ENCODE measurements at regions not wholly inside any gene's neighbourhood (a gene's known extent, or its start where the extent isn't known, plus 50 kb on each side); places are given as distances from the start of the nearest gene placed in this dataset.

DNA sequence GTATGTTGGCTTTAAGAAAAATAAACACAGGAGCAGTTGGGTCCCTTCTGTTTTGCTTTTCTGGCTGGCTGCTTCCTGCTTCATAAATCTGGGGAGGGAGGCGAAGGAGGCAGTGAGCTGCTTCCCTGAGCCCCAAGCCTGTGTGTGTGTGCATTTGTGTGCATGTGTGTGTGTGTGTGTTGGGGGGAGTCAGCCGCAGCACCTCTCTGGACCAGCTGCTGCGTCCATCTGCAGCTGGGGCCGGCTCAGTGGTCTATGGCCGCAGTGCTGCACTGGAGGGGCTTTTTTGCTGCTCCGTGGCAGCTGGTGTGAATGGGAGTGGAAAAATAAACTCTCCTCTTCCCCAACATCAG is 192.3 kb downstream of the RNF144A start:
- Histone ChIP-seq H3K9ac (ENCODE audit: low read length) (no peak overlapping the region), H3K9me3 (ENCODE audit: control insufficient read depth in 1 of 2, insufficient read depth in 1 of 2, low read depth in 1 of 2, low read length in 2 of 2) (no peaks in the 10 kb centered on the region), H3K4me3 (replicated peaks in 1 of 2; ENCODE audit: low read depth in 1 of 2, low read length in 2 of 2) (no peak overlapping the region), H2AFZ (ENCODE audit: low read depth, low read length, poor library complexity, severe bottlenecking) (no peak overlapping the region), H3K27ac (ENCODE audit: low read depth, low read length) (no peak overlapping the region), H3K36me3 (ENCODE audit: control insufficient read depth in 1 of 2, insufficient read depth in 2 of 2, low read length in 2 of 2) (no peaks in the 10 kb centered on the region), H3K9me2 (ENCODE audit: insufficient read depth) (no peaks in the 10 kb centered on the region), H4K20me1 (ENCODE audit: insufficient read depth) (no peaks in the 10 kb centered on the region), H3K79me2 (ENCODE audit: insufficient read depth, low read length) (no peaks in the 10 kb centered on the region), H3K4me2 (ENCODE audit: low read length) (no peak overlapping the region), H3K4me1 (ENCODE audit: control insufficient read depth in 1 of 2, insufficient read depth in 2 of 2, low read length in 2 of 2) (no peaks in the 10 kb centered on the region), H3K27me3 (ENCODE audit: insufficient read depth, low read length) (no peaks in the 10 kb centered on the region)
- intact Hi-C loops (cut with micrococcal nuclease): no loop called here
- BruUV-seq (replicated peaks): no TSS peak
- CTCF ChIA-PET: interaction anchor here (2.2 kb wide), 1 partner anchor 12 kb away, joined by 5 read pairs; no protein-coding TSS in a partner anchor
- RAD21 ChIA-PET (ENCODE audit: low non-redundant PET in 1 of 2, low total read pairs in 2 of 2, uncharacterized antibody in 2 of 2, unreplicated experiment in 2 of 2): no interaction called here
- ATAC-seq (no peak), DNase-seq (ENCODE audit: low read depth, low spot score) (no peak)
- POLR2A ChIA-PET: no interaction called here
- TF ChIP-seq, protein P1, sequence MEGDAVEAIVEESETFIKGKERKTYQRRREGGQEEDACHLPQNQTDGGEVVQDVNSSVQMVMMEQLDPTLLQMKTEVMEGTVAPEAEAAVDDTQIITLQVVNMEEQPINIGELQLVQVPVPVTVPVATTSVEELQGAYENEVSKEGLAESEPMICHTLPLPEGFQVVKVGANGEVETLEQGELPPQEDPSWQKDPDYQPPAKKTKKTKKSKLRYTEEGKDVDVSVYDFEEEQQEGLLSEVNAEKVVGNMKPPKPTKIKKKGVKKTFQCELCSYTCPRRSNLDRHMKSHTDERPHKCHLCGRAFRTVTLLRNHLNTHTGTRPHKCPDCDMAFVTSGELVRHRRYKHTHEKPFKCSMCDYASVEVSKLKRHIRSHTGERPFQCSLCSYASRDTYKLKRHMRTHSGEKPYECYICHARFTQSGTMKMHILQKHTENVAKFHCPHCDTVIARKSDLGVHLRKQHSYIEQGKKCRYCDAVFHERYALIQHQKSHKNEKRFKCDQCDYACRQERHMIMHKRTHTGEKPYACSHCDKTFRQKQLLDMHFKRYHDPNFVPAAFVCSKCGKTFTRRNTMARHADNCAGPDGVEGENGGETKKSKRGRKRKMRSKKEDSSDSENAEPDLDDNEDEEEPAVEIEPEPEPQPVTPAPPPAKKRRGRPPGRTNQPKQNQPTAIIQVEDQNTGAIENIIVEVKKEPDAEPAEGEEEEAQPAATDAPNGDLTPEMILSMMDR (IDR thresholded peaks at IDR 0.05 in 2 of 3, conservative IDR thresholded peaks at IDR 0.05 in 1 of 3; ENCODE audit: borderline replicate concordance in 1 of 3, insufficient read depth in 1 of 3, low read depth in 2 of 3, low read length in 2 of 3): no peak
- TF ChIP-seq, protein P2, sequence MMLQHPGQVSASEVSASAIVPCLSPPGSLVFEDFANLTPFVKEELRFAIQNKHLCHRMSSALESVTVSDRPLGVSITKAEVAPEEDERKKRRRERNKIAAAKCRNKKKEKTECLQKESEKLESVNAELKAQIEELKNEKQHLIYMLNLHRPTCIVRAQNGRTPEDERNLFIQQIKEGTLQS (IDR thresholded peaks at IDR 0.05): no peak
- no peak for TF ChIP-seq ZFX (IDR thresholded peaks at IDR 0.05)
- TF ChIP-seq, protein P3, sequence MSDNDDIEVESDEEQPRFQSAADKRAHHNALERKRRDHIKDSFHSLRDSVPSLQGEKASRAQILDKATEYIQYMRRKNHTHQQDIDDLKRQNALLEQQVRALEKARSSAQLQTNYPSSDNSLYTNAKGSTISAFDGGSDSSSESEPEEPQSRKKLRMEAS (IDR thresholded peaks at IDR 0.05): no peak
- TF ChIP-seq ELF1 (IDR thresholded peaks at IDR 0.05; ENCODE audit: borderline replicate concordance, low read depth): no peak
- no peak for TF ChIP-seq FOSL1 (IDR thresholded peaks at IDR 0.05; ENCODE audit: low read depth)
- no peak for TF ChIP-seq EGR1 (IDR thresholded peaks at IDR 0.05; ENCODE audit: low read depth)

DNA sequence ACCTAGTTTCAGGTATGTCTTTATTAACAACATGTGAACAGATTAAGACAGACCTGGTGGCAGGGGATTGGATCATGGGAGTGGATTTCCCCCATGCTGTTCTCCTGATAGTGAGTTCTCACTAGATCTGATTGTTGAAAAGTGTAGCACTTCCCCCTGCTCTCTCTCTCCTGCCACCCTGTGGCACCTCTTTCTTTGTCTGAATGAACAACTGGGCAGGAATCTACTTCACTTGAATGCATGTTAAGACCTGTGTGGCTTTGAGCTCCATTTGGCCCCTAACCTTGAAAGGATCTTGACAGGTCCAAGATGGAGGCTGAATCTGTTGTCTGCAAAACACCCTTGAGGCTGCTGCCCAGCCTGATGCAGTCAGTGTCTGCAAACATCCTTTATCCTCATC is 194.4 kb downstream of the RNF144A start:
- Histone ChIP-seq H3K9me2 (ENCODE audit: insufficient read depth) (no peaks in the 10 kb centered on the region), H3K27me3 (ENCODE audit: insufficient read depth, low read length) (peaks cover 7% of the 10 kb centered on the region; the same call in 1 of the 2 replicates), H3K27ac (ENCODE audit: low read depth, low read length) (no peak overlapping the region), H3K79me2 (ENCODE audit: insufficient read depth, low read length) (no peaks in the 10 kb centered on the region), H3K4me3 (replicated peaks in 1 of 2; ENCODE audit: low read depth in 1 of 2, low read length in 2 of 2) (no peak overlapping the region), H3K9me3 (ENCODE audit: control insufficient read depth in 1 of 2, insufficient read depth in 1 of 2, low read depth in 1 of 2, low read length in 2 of 2) (no peaks in the 10 kb centered on the region), H4K20me1 (ENCODE audit: insufficient read depth) (no peaks in the 10 kb centered on the region), H2AFZ (ENCODE audit: low read depth, low read length, poor library complexity, severe bottlenecking) (no peak overlapping the region), H3K4me2 (ENCODE audit: low read length) (no peak overlapping the region), H3K4me1 (ENCODE audit: control insufficient read depth in 1 of 2, insufficient read depth in 2 of 2, low read length in 2 of 2) (no peaks in the 10 kb centered on the region), H3K36me3 (ENCODE audit: control insufficient read depth in 1 of 2, insufficient read depth in 2 of 2, low read length in 2 of 2) (no peaks in the 10 kb centered on the region), H3K9ac (ENCODE audit: low read length) (no peak overlapping the region)
- RAD21 ChIA-PET (ENCODE audit: low non-redundant PET in 1 of 2, low total read pairs in 2 of 2, uncharacterized antibody in 2 of 2, unreplicated experiment in 2 of 2): interaction anchor here in 1 of 2 experiments (1.5 kb wide), 1 partner anchor 14 kb away, joined by 3 read pairs; no protein-coding TSS in a partner anchor
- intact Hi-C loops (cut with micrococcal nuclease): no loop called here
- no TSS peak for BruUV-seq (replicated peaks)
- no peak for DNase-seq (ENCODE audit: low read depth, low spot score)
- CTCF ChIA-PET: interaction anchor here (0.7 to 0.9 kb wide), 3 partner anchors 11 to 15 kb away, joined by 3 to 5 read pairs (median 3); no protein-coding TSS in a partner anchor
- POLR2A ChIA-PET: no interaction called here
- peak; percentile 76 for ATAC-seq
- TF ChIP-seq RAD21 (IDR thresholded peaks at IDR 0.05; ENCODE audit: low read depth): 0 out of 2 replicates have a peak, but pooled peaks have one; percentile 11
- no peak for TF ChIP-seq ZFX (IDR thresholded peaks at IDR 0.05)
- TF ChIP-seq, protein P3 (IDR thresholded peaks at IDR 0.05): no peak
- TF ChIP-seq POLR2AphosphoS5 (IDR thresholded peaks at IDR 0.05; ENCODE audit: low read depth, low read length): no peak
- TF ChIP-seq JUND (IDR thresholded peaks at IDR 0.05): no peak
- TF ChIP-seq, protein P4, sequence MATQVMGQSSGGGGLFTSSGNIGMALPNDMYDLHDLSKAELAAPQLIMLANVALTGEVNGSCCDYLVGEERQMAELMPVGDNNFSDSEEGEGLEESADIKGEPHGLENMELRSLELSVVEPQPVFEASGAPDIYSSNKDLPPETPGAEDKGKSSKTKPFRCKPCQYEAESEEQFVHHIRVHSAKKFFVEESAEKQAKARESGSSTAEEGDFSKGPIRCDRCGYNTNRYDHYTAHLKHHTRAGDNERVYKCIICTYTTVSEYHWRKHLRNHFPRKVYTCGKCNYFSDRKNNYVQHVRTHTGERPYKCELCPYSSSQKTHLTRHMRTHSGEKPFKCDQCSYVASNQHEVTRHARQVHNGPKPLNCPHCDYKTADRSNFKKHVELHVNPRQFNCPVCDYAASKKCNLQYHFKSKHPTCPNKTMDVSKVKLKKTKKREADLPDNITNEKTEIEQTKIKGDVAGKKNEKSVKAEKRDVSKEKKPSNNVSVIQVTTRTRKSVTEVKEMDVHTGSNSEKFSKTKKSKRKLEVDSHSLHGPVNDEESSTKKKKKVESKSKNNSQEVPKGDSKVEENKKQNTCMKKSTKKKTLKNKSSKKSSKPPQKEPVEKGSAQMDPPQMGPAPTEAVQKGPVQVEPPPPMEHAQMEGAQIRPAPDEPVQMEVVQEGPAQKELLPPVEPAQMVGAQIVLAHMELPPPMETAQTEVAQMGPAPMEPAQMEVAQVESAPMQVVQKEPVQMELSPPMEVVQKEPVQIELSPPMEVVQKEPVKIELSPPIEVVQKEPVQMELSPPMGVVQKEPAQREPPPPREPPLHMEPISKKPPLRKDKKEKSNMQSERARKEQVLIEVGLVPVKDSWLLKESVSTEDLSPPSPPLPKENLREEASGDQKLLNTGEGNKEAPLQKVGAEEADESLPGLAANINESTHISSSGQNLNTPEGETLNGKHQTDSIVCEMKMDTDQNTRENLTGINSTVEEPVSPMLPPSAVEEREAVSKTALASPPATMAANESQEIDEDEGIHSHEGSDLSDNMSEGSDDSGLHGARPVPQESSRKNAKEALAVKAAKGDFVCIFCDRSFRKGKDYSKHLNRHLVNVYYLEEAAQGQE (IDR thresholded peaks at IDR 0.05; ENCODE audit: low read depth): no peak
- TF ChIP-seq, protein P5, sequence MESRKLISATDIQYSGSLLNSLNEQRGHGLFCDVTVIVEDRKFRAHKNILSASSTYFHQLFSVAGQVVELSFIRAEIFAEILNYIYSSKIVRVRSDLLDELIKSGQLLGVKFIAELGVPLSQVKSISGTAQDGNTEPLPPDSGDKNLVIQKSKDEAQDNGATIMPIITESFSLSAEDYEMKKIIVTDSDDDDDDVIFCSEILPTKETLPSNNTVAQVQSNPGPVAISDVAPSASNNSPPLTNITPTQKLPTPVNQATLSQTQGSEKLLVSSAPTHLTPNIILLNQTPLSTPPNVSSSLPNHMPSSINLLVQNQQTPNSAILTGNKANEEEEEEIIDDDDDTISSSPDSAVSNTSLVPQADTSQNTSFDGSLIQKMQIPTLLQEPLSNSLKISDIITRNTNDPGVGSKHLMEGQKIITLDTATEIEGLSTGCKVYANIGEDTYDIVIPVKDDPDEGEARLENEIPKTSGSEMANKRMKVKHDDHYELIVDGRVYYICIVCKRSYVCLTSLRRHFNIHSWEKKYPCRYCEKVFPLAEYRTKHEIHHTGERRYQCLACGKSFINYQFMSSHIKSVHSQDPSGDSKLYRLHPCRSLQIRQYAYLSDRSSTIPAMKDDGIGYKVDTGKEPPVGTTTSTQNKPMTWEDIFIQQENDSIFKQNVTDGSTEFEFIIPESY (IDR thresholded peaks at IDR 0.05; ENCODE audit: extremely low read depth, insufficient replicate concordance, low read length): no peak
